ENCODE measurements at regions not wholly inside any gene's neighbourhood (a gene's known extent, or its start where the extent isn't known, plus 50 kb on each side); places are given as distances from the start of the nearest gene placed in this dataset.

DNA sequence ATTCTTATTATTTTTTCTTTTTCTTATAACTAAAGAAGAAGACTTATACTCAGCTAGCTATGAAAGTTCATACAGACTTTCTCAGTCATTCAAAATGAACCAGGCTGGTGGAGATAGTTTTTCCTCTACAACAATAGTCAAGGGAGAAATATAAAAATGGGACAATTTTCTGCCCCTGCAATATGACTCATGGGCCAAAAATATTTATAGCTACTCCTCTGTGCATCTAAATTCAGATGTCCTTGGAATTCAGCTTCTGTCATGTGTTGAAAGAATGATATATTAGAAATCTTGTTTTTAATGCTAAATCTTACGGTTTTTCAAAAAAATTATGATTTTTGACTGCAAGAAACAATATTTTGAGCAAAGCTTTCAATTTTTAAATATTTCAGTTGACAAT is 237.2 kb upstream of the SYT10 start (continued):
- TF ChIP-seq REST (IDR thresholded peaks at IDR 0.05; ENCODE audit: low read depth, low read length) (no peak), FOSL2 (IDR thresholded peaks at IDR 0.05; ENCODE audit: borderline replicate concordance, low read depth) (no peak), NRF1 (IDR thresholded peaks at IDR 0.05; ENCODE audit: low read depth, low read length) (no peak), TCF12 (IDR thresholded peaks at IDR 0.05) (no peak), SMC3 (IDR thresholded peaks at IDR 0.05; ENCODE audit: low read depth, low read length) (no peak)
- TF ChIP-seq, protein P1, sequence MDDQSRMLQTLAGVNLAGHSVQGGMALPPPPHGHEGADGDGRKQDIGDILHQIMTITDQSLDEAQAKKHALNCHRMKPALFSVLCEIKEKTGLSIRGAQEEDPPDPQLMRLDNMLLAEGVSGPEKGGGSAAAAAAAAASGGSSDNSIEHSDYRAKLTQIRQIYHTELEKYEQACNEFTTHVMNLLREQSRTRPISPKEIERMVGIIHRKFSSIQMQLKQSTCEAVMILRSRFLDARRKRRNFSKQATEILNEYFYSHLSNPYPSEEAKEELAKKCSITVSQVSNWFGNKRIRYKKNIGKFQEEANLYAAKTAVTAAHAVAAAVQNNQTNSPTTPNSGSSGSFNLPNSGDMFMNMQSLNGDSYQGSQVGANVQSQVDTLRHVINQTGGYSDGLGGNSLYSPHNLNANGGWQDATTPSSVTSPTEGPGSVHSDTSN (IDR thresholded peaks at IDR 0.05), result no peak
- TF ChIP-seq, protein P2, sequence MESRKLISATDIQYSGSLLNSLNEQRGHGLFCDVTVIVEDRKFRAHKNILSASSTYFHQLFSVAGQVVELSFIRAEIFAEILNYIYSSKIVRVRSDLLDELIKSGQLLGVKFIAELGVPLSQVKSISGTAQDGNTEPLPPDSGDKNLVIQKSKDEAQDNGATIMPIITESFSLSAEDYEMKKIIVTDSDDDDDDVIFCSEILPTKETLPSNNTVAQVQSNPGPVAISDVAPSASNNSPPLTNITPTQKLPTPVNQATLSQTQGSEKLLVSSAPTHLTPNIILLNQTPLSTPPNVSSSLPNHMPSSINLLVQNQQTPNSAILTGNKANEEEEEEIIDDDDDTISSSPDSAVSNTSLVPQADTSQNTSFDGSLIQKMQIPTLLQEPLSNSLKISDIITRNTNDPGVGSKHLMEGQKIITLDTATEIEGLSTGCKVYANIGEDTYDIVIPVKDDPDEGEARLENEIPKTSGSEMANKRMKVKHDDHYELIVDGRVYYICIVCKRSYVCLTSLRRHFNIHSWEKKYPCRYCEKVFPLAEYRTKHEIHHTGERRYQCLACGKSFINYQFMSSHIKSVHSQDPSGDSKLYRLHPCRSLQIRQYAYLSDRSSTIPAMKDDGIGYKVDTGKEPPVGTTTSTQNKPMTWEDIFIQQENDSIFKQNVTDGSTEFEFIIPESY (IDR thresholded peaks at IDR 0.05; ENCODE audit: borderline replicate concordance, low read depth), result no peak
- TF ChIP-seq, protein P3, sequence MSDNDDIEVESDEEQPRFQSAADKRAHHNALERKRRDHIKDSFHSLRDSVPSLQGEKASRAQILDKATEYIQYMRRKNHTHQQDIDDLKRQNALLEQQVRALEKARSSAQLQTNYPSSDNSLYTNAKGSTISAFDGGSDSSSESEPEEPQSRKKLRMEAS (IDR thresholded peaks at IDR 0.05; ENCODE audit: low read depth), result no peak

- WGBS (ENCODE audit: low lambda C conversion rate), result 9% methylated on average over 8 of the region's 8 CpGs
- H4K20me1 ChIP-seq (ENCODE audit: insufficient read depth), result no peaks in the 10 kb centered on the region
- H3K4me3 ChIP-seq (ENCODE audit: low read depth in 2 of 2, low read length in 1 of 2), result no peak overlapping the region
- DNase-seq, result no peak
- no peaks in the 10 kb centered on the region for H3K79me2 ChIP-seq (ENCODE audit: insufficient read depth)
- H3K9me2 ChIP-seq, result no peaks in the 10 kb centered on the region
- no peaks in the 10 kb centered on the region; the same call in 1 of the 2 replicates for H3K27me3 ChIP-seq (ENCODE audit: insufficient read depth)
- ChIA-PET CTCF (no interaction called here), POLR2A (no interaction called here)
- H3K9me3 ChIP-seq, result no peaks in the 10 kb centered on the region
- H3F3A ChIP-seq (replicated peaks; ENCODE audit: insufficient read depth), result no peaks in the 10 kb centered on the region
- H3K27ac ChIP-seq (ENCODE audit: low read depth in 2 of 2, low read length in 1 of 2), result no peak overlapping the region
- no peak overlapping the region for H3K4me2 ChIP-seq
- H2AFZ ChIP-seq (ENCODE audit: low read depth), result no peak overlapping the region
- no peaks in the 10 kb centered on the region for H3K4me1 ChIP-seq (ENCODE audit: control insufficient read depth in 1 of 2, insufficient read depth in 2 of 2, low read depth in 1 of 2, low read length in 1 of 2)
- H3K9ac ChIP-seq, result no peak overlapping the region
- no peaks in the 10 kb centered on the region for H3K36me3 ChIP-seq (replicated peaks in 1 of 2; ENCODE audit: control insufficient read depth in 1 of 2, insufficient read depth in 2 of 2, low read length in 1 of 2)
- TF ChIP-seq GATA2 (CRISPR knock-in tag; IDR thresholded peaks at IDR 0.05) (no peak), FOXM1 (IDR thresholded peaks at IDR 0.05; ENCODE audit: low read depth) (no peak), NFIC (IDR thresholded peaks at IDR 0.05; ENCODE audit: borderline replicate concordance) (no peak), NRF1 (IDR thresholded peaks at IDR 0.05; ENCODE audit: low read depth, low read length) (no peak), YY1 (IDR thresholded peaks at IDR 0.05; ENCODE audit: low read depth) (no peak), FOXJ3 (CRISPR knock-in tag; IDR thresholded peaks at IDR 0.05) (no peak), TAF1 (IDR thresholded peaks at IDR 0.05; ENCODE audit: borderline replicate concordance, low read depth, low read length) (no peak), SIN3A (IDR thresholded peaks at IDR 0.05; ENCODE audit: borderline replicate concordance, low read depth, low read length) (no peak), TEAD4 (IDR thresholded peaks at IDR 0.05; ENCODE audit: borderline replicate concordance, insufficient read depth) (no peak), MEF2A (IDR thresholded peaks at IDR 0.05; ENCODE audit: borderline replicate concordance, low read depth) (no peak), JUND (IDR thresholded peaks at IDR 0.05) (no peak)
- TF ChIP-seq, protein P2 (IDR thresholded peaks at IDR 0.05; ENCODE audit: borderline replicate concordance, low read depth), result no peak
- TF ChIP-seq, protein P4, sequence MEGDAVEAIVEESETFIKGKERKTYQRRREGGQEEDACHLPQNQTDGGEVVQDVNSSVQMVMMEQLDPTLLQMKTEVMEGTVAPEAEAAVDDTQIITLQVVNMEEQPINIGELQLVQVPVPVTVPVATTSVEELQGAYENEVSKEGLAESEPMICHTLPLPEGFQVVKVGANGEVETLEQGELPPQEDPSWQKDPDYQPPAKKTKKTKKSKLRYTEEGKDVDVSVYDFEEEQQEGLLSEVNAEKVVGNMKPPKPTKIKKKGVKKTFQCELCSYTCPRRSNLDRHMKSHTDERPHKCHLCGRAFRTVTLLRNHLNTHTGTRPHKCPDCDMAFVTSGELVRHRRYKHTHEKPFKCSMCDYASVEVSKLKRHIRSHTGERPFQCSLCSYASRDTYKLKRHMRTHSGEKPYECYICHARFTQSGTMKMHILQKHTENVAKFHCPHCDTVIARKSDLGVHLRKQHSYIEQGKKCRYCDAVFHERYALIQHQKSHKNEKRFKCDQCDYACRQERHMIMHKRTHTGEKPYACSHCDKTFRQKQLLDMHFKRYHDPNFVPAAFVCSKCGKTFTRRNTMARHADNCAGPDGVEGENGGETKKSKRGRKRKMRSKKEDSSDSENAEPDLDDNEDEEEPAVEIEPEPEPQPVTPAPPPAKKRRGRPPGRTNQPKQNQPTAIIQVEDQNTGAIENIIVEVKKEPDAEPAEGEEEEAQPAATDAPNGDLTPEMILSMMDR (IDR thresholded peaks at IDR 0.05), result no peak
Measured at GRCh38 chr12:33678221-33678964, 238.8 kb upstream of the SYT10 start.
